B cell (primary cell): ENCODE measurements at regions not wholly inside any gene's neighbourhood (a gene's known extent, or its start where the extent isn't known, plus 50 kb on each side); places are given as distances from the start of the nearest gene placed in this dataset.

Experiments
- ATAC-seq: fragments of 200-7000 bp; cut with Tn5 transposase; one replicate; pipeline ENCODE4 v1.10.0; 2021; ENCODE audit warnings: low read depth, mild to moderate bottlenecking, moderate number of reproducible peaks, moderate library complexity
- CTCF ChIA-PET: fragments of 350-600 bp; sonication (Branson Sonifier 250); formaldehyde crosslinking; loops from one replicate; lab custom pipeline; 2021; ENCODE audit warnings: antibody characterized with exemption, inconsistent platforms; lab: Charles Lee
- POLR2A ChIA-PET: fragments of 350-600 bp; sonication (Branson Sonifier 250); formaldehyde crosslinking; loops from one replicate; lab custom pipeline; 2021; ENCODE audit warnings: antibody characterized with exemption; lab: Charles Lee
- DNase-seq: peaks from one replicate; pipeline ENCODE4 v3.0.0; 2013
- H2AFZ ChIP-seq: 2 replicates; pipeline ENCODE4 v1.6.1; 2012; ENCODE audit warnings: mild to moderate bottlenecking, low read depth, low read length; ENCODE audit not compliant: insufficient read depth, poor library complexity, severe bottlenecking
- H3K27ac ChIP-seq, 2 donors: 1 replicate in 1 of 2; 2 replicates in 1 of 2; pipeline ENCODE4 v1.5.1; 2012 to 2013; ENCODE audit warnings: low read length in 2 of 2, mild to moderate bottlenecking in 2 of 2, moderate library complexity in 1 of 2
- H3K27me3 ChIP-seq, 4 experiments: fragments of 200-600 bp in 1 of 4; sonication (generic) in 1 of 4; replicated peaks in 1 of 4; 1 replicate in 2 of 4; 2 replicates in 2 of 4; pipeline versions ENCODE4 v1.6.1 to v1.7.0; 2013 to 2016; ENCODE audit warnings: low read length in 3 of 4, mild to moderate bottlenecking in 2 of 4, mixed read lengths in 1 of 4, moderate library complexity in 1 of 4; ENCODE audit not compliant: insufficient read depth in 4 of 4, control insufficient read depth in 3 of 4; ENCODE audit errors: control extremely low read depth in 1 of 4
- H3K36me3 ChIP-seq, 2 experiments: replicated peaks in 1 of 2; 1 replicate in 1 of 2; 2 replicates in 1 of 2; pipeline versions ENCODE4 v1.6.1 to v1.7.1; 2013; ENCODE audit warnings: low read length in 1 of 2; ENCODE audit not compliant: insufficient read depth in 2 of 2, control insufficient read depth in 1 of 2; ENCODE audit errors: control extremely low read depth in 1 of 2, extremely low read depth in 1 of 2
- H3K4me1 ChIP-seq, 2 donors: fragments of 200-600 bp in 1 of 2; sonication (generic) in 1 of 2; 1 replicate in 1 of 2; 2 replicates in 1 of 2; pipeline versions ENCODE4 v1.5.1 to v1.6.1; 2013 to 2017; ENCODE audit warnings: low read length in 2 of 2; ENCODE audit not compliant: control insufficient read depth in 2 of 2, insufficient read depth in 2 of 2
- H3K4me2 ChIP-seq: replicated peaks from 2 replicates; pipeline ENCODE3; 2012; ENCODE audit warnings: mild to moderate bottlenecking, low read depth, low read length; ENCODE audit not compliant: poor library complexity, severe bottlenecking
- H3K4me3 ChIP-seq, 5 experiments: fragments of 200-600 bp in 1 of 5; sonication (generic) in 1 of 5; 1 replicate in 3 of 5; 2 replicates in 2 of 5; pipeline versions ENCODE4 v1.5.1 to v1.7.0; 2011 to 2016; ENCODE audit warnings: low read length in 4 of 5, mild to moderate bottlenecking in 4 of 5, low read depth in 2 of 5, control low read depth in 1 of 5, moderate library complexity in 1 of 5; ENCODE audit not compliant: insufficient read depth in 1 of 5; ENCODE audit errors: control extremely low read depth in 1 of 5, extremely low read depth in 1 of 5
- H3K79me2 ChIP-seq: fragments of 200-600 bp; sonication (generic); one replicate; pipeline ENCODE4 v1.6.0; 2016; ENCODE audit warnings: low read length; ENCODE audit not compliant: control insufficient read depth, insufficient read depth
- H3K9ac ChIP-seq: fragments of 200-600 bp; sonication (generic); 2 replicates; pipeline ENCODE4 v1.6.1; 2017; ENCODE audit warnings: mild to moderate bottlenecking, low read length, moderate library complexity
- H3K9me3 ChIP-seq, 3 donors: one replicate each; pipeline versions ENCODE4 v1.6.1 to v1.7.1; 2013; ENCODE audit warnings: low read length in 2 of 3; ENCODE audit not compliant: control insufficient read depth in 2 of 3, insufficient read depth in 1 of 3; ENCODE audit errors: control extremely low read depth in 1 of 3
- H4K20me1 ChIP-seq: 2 replicates; pipeline ENCODE4 v1.6.0; 2012; ENCODE audit warnings: mild to moderate bottlenecking, low read length; ENCODE audit not compliant: insufficient read depth, control insufficient read depth, poor library complexity, severe bottlenecking
- H3K27ac Mint-ChIP-seq: one replicate; pipeline ENCODE4 v1.8.0; 2021; ENCODE audit warnings: mixed read lengths
- H3K27me3 Mint-ChIP-seq: one replicate; pipeline ENCODE4 v1.8.0; 2021; ENCODE audit warnings: mixed read lengths
- H3K4me1 Mint-ChIP-seq: one replicate; pipeline ENCODE4 v1.8.0; 2021; ENCODE audit warnings: mixed read lengths
- H3K4me3 Mint-ChIP-seq: one replicate; pipeline ENCODE4 v1.8.0; 2021; ENCODE audit warnings: mixed read lengths
- H3K9me3 Mint-ChIP-seq: one replicate; pipeline ENCODE4 v1.8.0; 2022; ENCODE audit warnings: mixed read lengths; ENCODE audit not compliant: insufficient read depth
- EZH2 ChIP-seq: IDR thresholded peaks from 2 replicates; pipeline ENCODE4 v1.6.1; 2012; ENCODE audit warnings: borderline replicate concordance, low read depth, mild to moderate bottlenecking, moderate library complexity, low read length; ENCODE audit not compliant: insufficient read depth, poor library complexity, severe bottlenecking
- WGBS: methylation state at CpG from one replicate; pipeline ENCODE4 v1.1.5; 2013; ENCODE audit warnings: missing lambda C conversion rate; ENCODE audit not compliant: insufficient coverage; 5-methylcytosine and 5-hydroxymethylcytosine counted together
- intact Hi-C: fragments of 100-400 bp; cut with micrococcal nuclease; formaldehyde crosslinking; loops from one replicate; pipeline ENCODE4 v1.10.0; 2022
- TF ChIP-seq, protein P1 (sequence below): fragments of 200-600 bp; IDR thresholded peaks from one replicate; pipeline ENCODE4 v1.8.0; 2022; ENCODE audit warnings: antibody characterized with exemption, mild to moderate bottlenecking

DNA sequence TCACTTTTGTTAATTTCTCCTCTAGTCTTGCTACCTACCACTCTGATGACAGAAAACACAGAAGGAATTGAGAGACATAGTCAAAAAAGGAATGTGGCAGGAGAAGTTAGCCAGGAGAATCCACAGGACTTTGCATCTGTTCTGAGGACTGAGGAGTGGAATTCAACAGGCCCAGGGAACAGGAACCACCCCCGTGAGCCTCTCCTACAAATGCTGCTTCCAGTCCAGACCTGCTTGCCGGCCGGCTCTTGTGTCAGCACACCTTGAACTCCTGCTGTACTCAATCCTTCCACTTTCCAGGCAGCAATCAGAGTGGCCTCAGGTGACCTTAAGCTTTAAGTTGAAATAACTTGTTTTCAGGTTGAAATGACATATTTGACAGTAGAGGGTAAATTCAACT lies 903.1 kb downstream of the BCL11B start:
- H3K36me3 ChIP-seq = no peaks in the 10 kb centered on the region
- H3K9me3 ChIP-seq = peaks cover 0 to 11% (median 3%) of the 10 kb centered on the region in 3 donors
- Mint-ChIP-seq H3K27ac (no peak overlapping the region), H3K27me3 (no peaks in the 10 kb centered on the region), H3K4me1 (no peaks in the 10 kb centered on the region), H3K9me3 (peaks cover 2% of the 10 kb centered on the region), H3K4me3 (no peak overlapping the region)
- DNase-seq = no peak
- intact Hi-C loops = no loop called here
- no peaks in the 10 kb centered on the region for H3K27me3 ChIP-seq
- H2AFZ ChIP-seq = no peak overlapping the region
- H3K4me1 ChIP-seq = no peaks in the 10 kb centered on the region
- ChIA-PET CTCF (no interaction called here), POLR2A (no interaction called here)
- H3K4me3 ChIP-seq = no peak overlapping the region
- no peak overlapping the region for H3K4me2 ChIP-seq
- no peak overlapping the region for H3K27ac ChIP-seq
- H4K20me1 ChIP-seq = no peaks in the 10 kb centered on the region
- TF ChIP-seq, protein P1, sequence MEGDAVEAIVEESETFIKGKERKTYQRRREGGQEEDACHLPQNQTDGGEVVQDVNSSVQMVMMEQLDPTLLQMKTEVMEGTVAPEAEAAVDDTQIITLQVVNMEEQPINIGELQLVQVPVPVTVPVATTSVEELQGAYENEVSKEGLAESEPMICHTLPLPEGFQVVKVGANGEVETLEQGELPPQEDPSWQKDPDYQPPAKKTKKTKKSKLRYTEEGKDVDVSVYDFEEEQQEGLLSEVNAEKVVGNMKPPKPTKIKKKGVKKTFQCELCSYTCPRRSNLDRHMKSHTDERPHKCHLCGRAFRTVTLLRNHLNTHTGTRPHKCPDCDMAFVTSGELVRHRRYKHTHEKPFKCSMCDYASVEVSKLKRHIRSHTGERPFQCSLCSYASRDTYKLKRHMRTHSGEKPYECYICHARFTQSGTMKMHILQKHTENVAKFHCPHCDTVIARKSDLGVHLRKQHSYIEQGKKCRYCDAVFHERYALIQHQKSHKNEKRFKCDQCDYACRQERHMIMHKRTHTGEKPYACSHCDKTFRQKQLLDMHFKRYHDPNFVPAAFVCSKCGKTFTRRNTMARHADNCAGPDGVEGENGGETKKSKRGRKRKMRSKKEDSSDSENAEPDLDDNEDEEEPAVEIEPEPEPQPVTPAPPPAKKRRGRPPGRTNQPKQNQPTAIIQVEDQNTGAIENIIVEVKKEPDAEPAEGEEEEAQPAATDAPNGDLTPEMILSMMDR = no peak
- TF ChIP-seq EZH2 = no peak
- no peaks in the 10 kb centered on the region for H3K79me2 ChIP-seq
- no peak overlapping the region for H3K9ac ChIP-seq
- WGBS = 82% methylated on average over 2 of the region's 3 CpGs
- no peak for ATAC-seq

DNA sequence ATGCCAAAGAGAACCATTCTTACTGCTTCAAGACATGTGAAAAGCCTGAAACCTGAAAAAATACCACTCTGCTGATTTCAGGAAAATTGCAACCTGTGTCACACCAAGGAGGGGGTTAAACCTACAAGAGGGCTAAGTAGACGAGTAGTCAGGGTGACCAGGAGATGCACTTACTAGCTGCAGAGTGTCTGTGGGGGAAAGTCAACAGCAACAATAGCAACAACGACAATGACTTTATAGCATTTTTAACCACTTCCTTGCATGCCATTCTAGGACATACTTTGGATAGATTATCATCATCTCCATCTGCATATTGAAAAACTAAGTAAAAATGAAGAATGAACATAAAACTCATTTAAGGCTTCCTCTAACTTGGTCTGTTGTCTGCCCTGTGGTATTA lies 902.7 kb downstream of the BCL11B start:
- no peaks in the 10 kb centered on the region for H3K27me3 Mint-ChIP-seq
- ChIA-PET POLR2A (no interaction called here), CTCF (no interaction called here)
- no peak overlapping the region for H3K4me3 Mint-ChIP-seq
- ATAC-seq (no peak), DNase-seq (no peak)
- Histone ChIP-seq H3K9me3 (peaks cover 0 to 12% (median 3%) of the 10 kb centered on the region in 3 donors), H3K36me3 (no peaks in the 10 kb centered on the region), H3K27ac (no peak overlapping the region), H3K79me2 (no peaks in the 10 kb centered on the region), H3K4me3 (no peak overlapping the region), H2AFZ (no peak overlapping the region), H4K20me1 (no peaks in the 10 kb centered on the region), H3K4me2 (no peak overlapping the region), H3K27me3 (no peaks in the 10 kb centered on the region), H3K4me1 (no peaks in the 10 kb centered on the region), H3K9ac (no peak overlapping the region)
- H3K27ac Mint-ChIP-seq = no peak overlapping the region
- no peak for TF ChIP-seq EZH2
- TF ChIP-seq, protein P1 = no peak
- no CpG with 5 or more reads among the region's 2 CpGs for WGBS
- peaks cover 2% of the 10 kb centered on the region for H3K9me3 Mint-ChIP-seq
- intact Hi-C loops = no loop called here
- no peaks in the 10 kb centered on the region for H3K4me1 Mint-ChIP-seq
